ENCODE measurements at regions not wholly inside any gene's neighbourhood (a gene's known extent, or its start where the extent isn't known, plus 50 kb on each side); places are given as distances from the start of the nearest gene placed in this dataset.

DNA sequence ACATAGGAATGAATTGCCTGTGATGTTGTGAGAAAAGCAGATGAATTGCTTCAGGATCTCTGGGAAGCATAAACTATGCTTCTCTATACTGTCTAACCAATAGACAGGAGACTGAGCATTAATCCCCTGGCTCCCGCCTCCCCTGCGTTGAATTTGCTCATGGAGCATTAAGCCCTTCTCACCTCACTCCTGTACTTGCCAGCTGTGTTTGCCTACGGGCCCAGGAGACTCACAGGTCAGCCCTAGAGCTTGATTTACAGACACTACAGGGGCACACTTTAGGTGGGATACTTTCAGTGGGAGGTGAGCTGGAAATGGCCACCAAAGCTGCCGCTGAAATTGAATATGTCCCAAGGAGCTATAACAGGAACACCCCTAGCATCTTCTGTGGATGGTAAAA lies 418.7 kb downstream of the CBLN4 start:
- BruUV-seq (replicated peaks), result no TSS peak
- H3K27ac ChIP-seq (ENCODE audit: low read depth, low read length, poor library complexity, severe bottlenecking), result no peak overlapping the region
- CTCF ChIA-PET, result no interaction called here
- no peak overlapping the region for H3K4me3 ChIP-seq (ENCODE audit: low read depth, low read length, poor library complexity, severe bottlenecking)
- H3K27me3 ChIP-seq (replicated peaks; ENCODE audit: insufficient read depth, low read depth, low read length, poor library complexity), result no peaks in the 10 kb centered on the region
- POLR2A ChIA-PET (ENCODE audit: low non-redundant PET), result no interaction called here
- no peaks in the 10 kb centered on the region for H3K4me1 ChIP-seq (ENCODE audit: insufficient read depth, low read length, poor library complexity, severe bottlenecking)
- DNase-seq (ENCODE audit: low spot score), result no peak
- TF ChIP-seq, protein P1, sequence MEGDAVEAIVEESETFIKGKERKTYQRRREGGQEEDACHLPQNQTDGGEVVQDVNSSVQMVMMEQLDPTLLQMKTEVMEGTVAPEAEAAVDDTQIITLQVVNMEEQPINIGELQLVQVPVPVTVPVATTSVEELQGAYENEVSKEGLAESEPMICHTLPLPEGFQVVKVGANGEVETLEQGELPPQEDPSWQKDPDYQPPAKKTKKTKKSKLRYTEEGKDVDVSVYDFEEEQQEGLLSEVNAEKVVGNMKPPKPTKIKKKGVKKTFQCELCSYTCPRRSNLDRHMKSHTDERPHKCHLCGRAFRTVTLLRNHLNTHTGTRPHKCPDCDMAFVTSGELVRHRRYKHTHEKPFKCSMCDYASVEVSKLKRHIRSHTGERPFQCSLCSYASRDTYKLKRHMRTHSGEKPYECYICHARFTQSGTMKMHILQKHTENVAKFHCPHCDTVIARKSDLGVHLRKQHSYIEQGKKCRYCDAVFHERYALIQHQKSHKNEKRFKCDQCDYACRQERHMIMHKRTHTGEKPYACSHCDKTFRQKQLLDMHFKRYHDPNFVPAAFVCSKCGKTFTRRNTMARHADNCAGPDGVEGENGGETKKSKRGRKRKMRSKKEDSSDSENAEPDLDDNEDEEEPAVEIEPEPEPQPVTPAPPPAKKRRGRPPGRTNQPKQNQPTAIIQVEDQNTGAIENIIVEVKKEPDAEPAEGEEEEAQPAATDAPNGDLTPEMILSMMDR (conservative IDR thresholded peaks at IDR 0.05; ENCODE audit: low read depth, low read length), result no peak
- TF ChIP-seq EZH2 (IDR thresholded peaks at IDR 0.05; ENCODE audit: borderline replicate concordance, low read depth, low read length, poor library complexity, severe bottlenecking), result no peak
- intact Hi-C loops (cut with micrococcal nuclease; ENCODE audit: unreplicated experiment), result no loop called here
- no peaks in the 10 kb centered on the region for H3K36me3 ChIP-seq (ENCODE audit: insufficient read depth, low read length, poor library complexity, severe bottlenecking)
- peaks cover 14% of the 10 kb centered on the region for H3K9me3 ChIP-seq (ENCODE audit: low read depth, low read length, poor library complexity, severe bottlenecking)

DNA sequence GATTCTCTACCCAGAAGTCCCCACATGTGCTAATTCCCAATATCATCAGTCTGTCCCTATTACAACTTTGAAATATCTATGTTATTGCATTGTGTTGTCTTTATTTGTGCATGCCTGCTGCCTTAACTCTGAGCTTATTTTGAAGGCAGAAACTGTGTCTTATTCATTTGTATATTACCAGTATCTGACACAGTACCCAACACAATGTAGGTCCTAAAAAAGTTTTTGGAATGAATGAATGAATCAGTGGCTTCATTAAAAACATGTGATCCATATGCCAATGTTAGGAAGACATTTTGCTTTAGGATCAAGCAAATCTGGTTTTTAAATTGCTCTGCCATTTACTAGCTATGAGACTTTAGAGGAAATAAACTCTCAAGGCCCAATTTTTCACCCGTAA lies 420.4 kb downstream of the CBLN4 start:
- intact Hi-C loops (cut with micrococcal nuclease; ENCODE audit: unreplicated experiment), result no loop called here
- TF ChIP-seq EZH2 (IDR thresholded peaks at IDR 0.05; ENCODE audit: borderline replicate concordance, low read depth, low read length, poor library complexity, severe bottlenecking), result no peak
- TF ChIP-seq, protein P1 (conservative IDR thresholded peaks at IDR 0.05; ENCODE audit: low read depth, low read length), result no peak
- H3K27me3 ChIP-seq (replicated peaks; ENCODE audit: insufficient read depth, low read depth, low read length, poor library complexity), result no peaks in the 10 kb centered on the region
- H3K27ac ChIP-seq (ENCODE audit: low read depth, low read length, poor library complexity, severe bottlenecking), result no peak overlapping the region
- no peaks in the 10 kb centered on the region for H3K4me1 ChIP-seq (ENCODE audit: insufficient read depth, low read length, poor library complexity, severe bottlenecking)
- peaks cover 8% of the 10 kb centered on the region for H3K9me3 ChIP-seq (ENCODE audit: low read depth, low read length, poor library complexity, severe bottlenecking)
- ChIA-PET POLR2A (ENCODE audit: low non-redundant PET) (no interaction called here), CTCF (no interaction called here)
- no TSS peak for BruUV-seq (replicated peaks)
- H3K36me3 ChIP-seq (ENCODE audit: insufficient read depth, low read length, poor library complexity, severe bottlenecking), result no peaks in the 10 kb centered on the region
- H3K4me3 ChIP-seq (ENCODE audit: low read depth, low read length, poor library complexity, severe bottlenecking), result no peak overlapping the region
- DNase-seq (ENCODE audit: low spot score), result no peak

DNA sequence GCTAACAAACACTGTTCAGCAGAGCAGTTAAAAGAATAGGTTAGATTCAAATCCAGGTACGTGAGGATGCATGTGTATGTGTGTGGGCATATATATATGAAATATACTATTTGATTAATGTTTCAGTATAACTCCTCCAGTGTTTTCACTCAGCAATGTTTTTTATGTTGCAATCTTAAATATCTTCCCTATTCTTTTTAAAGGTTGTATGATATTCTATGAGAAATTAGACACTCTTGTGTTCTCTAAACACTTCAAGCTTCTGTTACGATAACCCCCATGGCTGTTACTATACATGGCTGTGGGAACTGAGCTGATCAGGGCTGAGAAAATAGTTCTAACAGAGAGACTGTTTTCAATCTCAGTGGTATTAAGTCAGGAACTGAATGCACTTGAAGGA lies 421.0 kb downstream of the CBLN4 start:
- BruUV-seq (replicated peaks), result no TSS peak
- ChIA-PET CTCF (no interaction called here), POLR2A (ENCODE audit: low non-redundant PET) (no interaction called here)
- no peak overlapping the region for H3K4me3 ChIP-seq (ENCODE audit: low read depth, low read length, poor library complexity, severe bottlenecking)
- peaks cover 8% of the 10 kb centered on the region for H3K9me3 ChIP-seq (ENCODE audit: low read depth, low read length, poor library complexity, severe bottlenecking)
- H3K27me3 ChIP-seq (replicated peaks; ENCODE audit: insufficient read depth, low read depth, low read length, poor library complexity), result no peaks in the 10 kb centered on the region
- no peaks in the 10 kb centered on the region for H3K4me1 ChIP-seq (ENCODE audit: insufficient read depth, low read length, poor library complexity, severe bottlenecking)
- TF ChIP-seq EZH2 (IDR thresholded peaks at IDR 0.05; ENCODE audit: borderline replicate concordance, low read depth, low read length, poor library complexity, severe bottlenecking), result no peak
- TF ChIP-seq, protein P1 (conservative IDR thresholded peaks at IDR 0.05; ENCODE audit: low read depth, low read length), result no peak
- H3K36me3 ChIP-seq (ENCODE audit: insufficient read depth, low read length, poor library complexity, severe bottlenecking), result no peaks in the 10 kb centered on the region
- no peak for DNase-seq (ENCODE audit: low spot score)
- no peak overlapping the region for H3K27ac ChIP-seq (ENCODE audit: low read depth, low read length, poor library complexity, severe bottlenecking)
- intact Hi-C loops (cut with micrococcal nuclease; ENCODE audit: unreplicated experiment), result no loop called here
